Hindlimb muscle (tissue), 1 donor: ENCODE measurements at regions not wholly inside any gene's neighbourhood (a gene's known extent, or its start where the extent isn't known, plus 50 kb on each side); places are given as distances from the start of the nearest gene placed in this dataset.
A peak's percentile ranks its signal among the peaks of the same experiment; 100 is the strongest.
"Not testable (repeated sequence)": the region's sequence is repeated elsewhere in the genome, so short reads cannot be mapped to it uniquely, and the experiment has no call there.

Source experiments
- DNase-seq: peaks from one replicate; pipeline ENCODE4 v3.0.0-alpha.2; 2013

DNA sequence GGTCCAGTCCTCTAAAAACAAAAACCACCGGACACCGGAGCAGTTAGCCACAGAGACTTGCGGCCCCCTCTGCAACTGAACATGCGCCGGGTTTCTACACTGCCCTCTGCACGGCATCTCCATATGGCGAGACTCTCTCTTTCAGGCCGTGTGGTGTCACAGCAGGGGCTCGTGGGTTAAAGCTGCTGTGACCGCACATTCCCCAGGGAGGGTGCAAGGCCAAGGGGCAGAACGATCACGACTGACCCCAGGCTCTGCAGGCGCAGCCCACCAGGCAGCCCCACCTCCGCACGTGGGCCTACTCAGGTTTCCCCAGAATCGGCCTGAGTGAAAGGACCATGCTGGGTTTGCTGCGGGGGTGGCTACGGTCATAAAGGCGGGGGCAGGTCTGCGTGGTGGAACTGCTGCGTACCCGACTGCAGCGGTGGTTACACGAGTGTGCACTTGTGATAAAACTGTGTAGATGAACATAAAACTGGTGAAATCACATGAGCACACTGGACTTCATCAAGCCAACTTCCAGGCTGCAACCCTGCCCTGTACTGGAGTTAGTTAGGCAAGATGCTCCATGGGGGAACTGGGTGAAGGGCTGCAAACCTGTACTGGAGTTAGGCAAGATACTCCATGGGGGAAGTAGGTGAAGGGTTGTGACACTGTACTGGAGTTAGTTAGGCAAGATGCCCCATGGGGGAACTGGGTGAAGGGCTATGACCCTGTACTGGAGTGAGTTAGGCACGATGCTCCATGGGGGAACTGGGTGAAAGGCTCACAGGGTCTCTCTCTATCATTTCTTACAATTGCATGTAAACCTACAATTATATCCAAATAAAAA, 81.4 kb upstream of the PPP2R2D start:
- DNase-seq = no peak

DNA sequence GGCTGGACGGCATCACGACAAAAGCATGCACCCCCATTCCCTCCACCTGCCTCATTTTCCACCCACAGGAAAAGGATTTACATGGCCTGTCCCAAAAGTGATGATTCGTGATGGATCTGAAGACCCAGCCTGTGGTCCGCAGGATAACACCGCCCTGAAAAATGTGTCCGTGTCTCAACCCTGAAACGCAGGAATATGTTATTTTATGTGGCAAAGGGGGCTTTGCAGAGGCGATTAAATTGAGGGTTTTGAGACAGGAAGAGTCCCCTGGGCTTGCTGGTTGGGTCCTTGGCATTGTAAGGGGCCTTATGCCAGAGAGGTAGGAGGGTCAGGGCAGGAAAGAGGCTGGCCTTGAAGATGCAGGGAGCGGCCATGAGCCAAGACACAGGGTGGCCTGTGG, 80.2 kb upstream of the PPP2R2D start:
- DNase-seq = no peak

GRCh38 chr10:131821378-131822012, 79.3 kb upstream of the PPP2R2D start:
- DNase-seq = no peak

- no peak for DNase-seq
These were observed 78.7 kb upstream of the PPP2R2D start for GRCh38 chr10:131822013-131822691.

- DNase-seq = no peak
These were observed 78.0 kb upstream of the PPP2R2D start for GRCh38 chr10:131822692-131823245.

- not testable (repeated sequence) for DNase-seq
These were observed 77.2 kb upstream of the PPP2R2D start for GRCh38 chr10:131823601-131824099.

- no peak for DNase-seq
These were observed 76.2 kb upstream of the PPP2R2D start for GRCh38 chr10:131824371-131825149.

DNA sequence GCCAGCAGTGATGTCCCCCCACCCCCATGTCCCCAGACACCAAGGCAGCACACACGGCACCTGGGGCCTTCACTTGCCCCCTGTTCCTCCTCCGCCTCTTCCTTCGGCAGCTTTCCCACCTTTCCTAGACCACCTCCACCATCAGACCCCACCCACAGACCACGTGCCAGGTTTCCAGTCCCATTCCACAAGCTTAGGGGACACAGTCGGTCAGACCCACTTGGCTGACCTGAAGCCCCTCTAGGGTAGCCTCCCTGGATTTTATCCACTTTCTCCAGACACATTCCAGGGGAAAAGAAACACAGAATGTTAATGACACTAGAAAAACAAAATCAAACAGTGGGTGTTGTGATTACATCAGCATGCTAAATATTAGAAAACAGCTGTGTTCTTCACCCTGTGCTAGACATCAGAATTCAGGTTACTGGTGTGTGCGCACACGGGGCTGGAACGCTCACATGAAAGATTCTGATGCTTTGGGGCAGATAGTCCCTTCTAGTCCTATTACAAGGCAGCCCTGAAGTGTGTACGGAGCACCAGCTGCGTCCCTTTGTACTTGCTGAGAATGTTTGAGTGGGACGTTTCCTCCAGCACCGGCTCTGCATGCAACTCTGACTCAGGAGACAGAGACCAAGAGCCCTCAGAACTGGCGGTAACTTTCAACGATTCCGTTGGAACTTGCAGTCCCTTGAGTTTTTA, 75.5 kb upstream of the PPP2R2D start:
- peak; percentile 13 for DNase-seq

DNA sequence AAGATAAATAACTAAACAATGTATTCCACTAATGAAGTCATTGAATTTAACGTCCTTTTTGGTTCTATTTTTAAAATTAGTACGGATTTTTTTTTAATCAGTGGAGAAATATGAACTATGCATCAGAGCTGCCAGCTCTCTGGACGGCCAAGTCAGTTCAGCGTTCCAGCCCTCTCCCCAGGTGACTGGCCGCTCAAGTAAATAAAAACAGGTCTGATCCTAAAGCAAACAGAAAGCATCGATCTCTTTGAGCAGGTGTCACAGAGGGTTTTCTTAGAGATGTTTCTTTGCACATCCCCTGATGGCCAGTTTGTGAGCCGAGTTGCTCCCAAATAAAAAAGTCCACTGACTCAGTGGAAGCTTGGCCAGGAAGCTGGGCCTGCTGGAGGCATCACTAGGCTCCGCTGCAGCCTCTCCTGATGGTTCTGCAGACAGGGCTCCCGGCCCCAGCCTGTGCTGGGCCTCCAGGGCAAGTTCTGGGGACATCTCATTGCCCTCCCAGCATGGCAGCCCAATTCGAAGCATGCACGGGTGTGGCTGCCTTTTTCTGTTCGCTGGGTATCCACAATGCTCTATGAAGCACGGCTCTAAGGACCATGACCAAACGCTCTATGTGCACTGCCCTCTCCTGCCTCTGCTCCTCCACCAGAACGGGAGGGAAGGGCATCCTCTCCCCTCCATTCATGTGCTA, 74.7 kb upstream of the PPP2R2D start:
- no peak for DNase-seq

DNA sequence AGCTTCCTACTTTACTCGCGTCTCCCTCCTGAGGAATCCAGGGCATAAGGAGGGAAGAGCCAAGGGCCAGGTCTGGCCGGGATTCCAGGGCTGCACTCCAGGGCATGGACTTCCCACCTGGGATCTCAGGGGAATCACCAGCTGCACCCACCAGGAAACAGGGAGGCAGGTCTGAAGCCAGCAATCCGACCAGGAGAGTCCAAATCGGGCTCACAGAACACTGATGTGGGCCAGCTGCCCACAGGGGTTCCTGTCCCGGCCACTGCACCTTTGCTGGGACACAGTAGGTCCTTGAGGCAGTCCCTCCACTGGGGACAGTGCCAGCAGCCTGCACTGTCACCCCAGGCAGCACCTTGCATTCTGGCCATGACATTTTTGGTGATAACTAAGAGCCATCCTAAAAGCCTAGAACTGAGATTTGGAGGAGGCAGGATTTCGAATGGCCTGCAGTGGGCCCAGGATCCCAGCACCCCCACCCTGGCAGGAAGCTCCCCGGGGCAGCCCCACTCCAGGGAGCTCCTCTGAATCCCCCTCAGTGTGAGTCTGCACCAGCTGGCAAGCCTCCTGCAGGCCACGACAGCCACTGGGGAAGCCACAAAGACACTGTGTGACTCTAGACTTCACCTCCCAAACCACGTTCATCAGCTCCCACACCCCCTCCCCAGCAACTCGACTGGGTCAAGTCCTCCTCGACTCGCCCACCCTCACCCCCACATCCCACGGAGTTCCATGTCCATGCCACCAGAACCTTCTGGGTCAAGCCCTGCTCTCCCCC, 71.5 kb upstream of the PPP2R2D start:
- no peak for DNase-seq

DNA sequence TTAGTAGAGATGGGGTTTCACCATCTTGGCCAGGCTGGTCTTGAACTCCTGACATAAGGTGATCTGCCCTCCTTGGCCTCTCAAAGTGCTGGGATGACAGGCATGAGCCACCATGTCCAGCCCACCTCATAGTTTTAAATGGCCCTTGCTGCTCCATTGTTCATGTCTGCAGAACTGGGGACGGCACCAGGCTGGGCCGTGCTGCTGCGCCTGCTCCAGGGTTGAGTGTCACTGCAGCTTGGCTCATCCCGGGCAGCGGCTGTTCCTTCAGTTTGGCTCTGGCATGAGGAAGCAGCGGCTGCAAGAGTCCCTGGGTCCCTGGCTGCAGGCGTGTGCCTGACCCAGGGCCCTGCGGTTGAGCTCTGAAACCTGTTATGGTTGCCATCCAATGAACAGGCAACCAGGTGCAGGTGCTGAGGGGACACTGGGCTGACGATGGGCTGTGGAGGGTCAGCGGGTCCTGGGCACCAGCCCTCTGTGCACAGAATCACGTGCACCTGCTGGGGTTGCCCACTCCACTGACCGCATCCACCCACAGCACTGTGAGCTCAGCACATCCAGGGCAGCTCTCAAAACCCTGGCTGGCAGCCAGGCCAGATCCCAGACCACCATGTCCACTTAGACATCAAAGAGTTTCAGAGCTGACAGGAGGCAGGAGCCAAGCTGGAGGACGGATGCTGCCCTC, 70.2 kb upstream of the PPP2R2D start:
- no peak for DNase-seq

DNA sequence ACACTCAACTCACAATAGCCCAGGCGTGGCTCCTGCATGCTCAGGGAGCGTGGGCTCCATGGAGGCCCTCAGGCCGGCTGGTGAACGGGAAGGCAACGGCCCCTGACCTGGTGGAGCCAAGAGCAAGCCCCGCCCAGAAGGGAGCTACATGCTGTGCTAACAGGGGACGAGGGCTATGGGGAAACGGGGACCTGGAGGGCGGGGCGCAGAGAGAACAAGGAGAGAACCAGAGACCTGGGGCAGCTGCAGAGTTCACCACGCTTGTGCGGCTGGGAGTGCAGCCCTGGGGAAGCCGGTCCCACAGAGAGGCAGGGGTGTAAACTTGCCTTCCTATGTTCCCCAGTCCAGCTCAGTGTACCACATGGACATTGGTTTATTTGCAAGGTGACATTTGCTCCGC, 69.2 kb upstream of the PPP2R2D start:
- DNase-seq = no peak

GRCh38 chr10:131832056-131832685, 68.6 kb upstream of the PPP2R2D start:
- DNase-seq = no peak

- DNase-seq = no peak
These were observed 67.8 kb upstream of the PPP2R2D start for GRCh38 chr10:131833013-131833412.

GRCh38 chr10:131833446-131834080, 67.2 kb upstream of the PPP2R2D start:
- DNase-seq = no peak

GRCh38 chr10:131834152-131834810, 66.5 kb upstream of the PPP2R2D start:
- DNase-seq = no peak

GRCh38 chr10:131838966-131839742, 61.7 kb upstream of the PPP2R2D start:
- no peak for DNase-seq
